OCI-LY3 (cell line): ENCODE measurements at regions not wholly inside any gene's neighbourhood (a gene's known extent, or its start where the extent isn't known, plus 50 kb on each side); places are given as distances from the start of the nearest gene placed in this dataset.

ENCODE experiments used
- H2AFZ ChIP-seq: fragments of 200-600, 300-600 bp; shearing (Covaris generic); 2 replicates; pipeline ENCODE4 v1.6.0; 2014; ENCODE audit warnings: antibody characterized with exemption, low read depth, low read length
- H3K27ac ChIP-seq: fragments of 200-600, 300-600 bp; sonication (generic); 2 replicates; pipeline ENCODE4 v1.5.1; 2014; ENCODE audit warnings: mild to moderate bottlenecking, low read length, moderate library complexity, mixed read lengths
- H3K27me3 ChIP-seq: fragments of 200-600, 300-600 bp; sonication (generic); 2 replicates; pipeline ENCODE4 v1.6.1; 2014; ENCODE audit warnings: low read depth, low read length, mixed read lengths
- H3K36me3 ChIP-seq: fragments of 200-600, 300-600 bp; sonication (generic); replicated peaks from 2 replicates; pipeline ENCODE3; 2014; ENCODE audit warnings: low read depth, low read length, mixed read lengths
- H3K4me1 ChIP-seq: fragments of 300-600, 200-600 bp; sonication (generic); 2 replicates; pipeline ENCODE4 v1.6.1; 2014; ENCODE audit warnings: low read length, mixed read lengths
- H3K4me2 ChIP-seq: fragments of 200-600, 300-600 bp; sonication (generic); 2 replicates; pipeline ENCODE4 v1.6.1; 2014; ENCODE audit warnings: low read length, mixed read lengths
- H3K4me3 ChIP-seq: fragments of 300-600, 200-600 bp; sonication (generic); 2 replicates; pipeline ENCODE4 v1.5.1; 2014; ENCODE audit warnings: antibody characterized with exemption, mild to moderate bottlenecking, low read length, moderate library complexity
- H3K79me2 ChIP-seq: fragments of 300-600, 200-600 bp; shearing (Covaris generic); 2 replicates; pipeline ENCODE4 v1.6.1; 2014; ENCODE audit warnings: mild to moderate bottlenecking, low read length, mixed read lengths
- H3K9ac ChIP-seq: fragments of 300-600, 200-600 bp; shearing (Covaris generic); 2 replicates; pipeline ENCODE4 v1.6.0; 2014; ENCODE audit warnings: mild to moderate bottlenecking, low read length, moderate library complexity
- H3K9me3 ChIP-seq: fragments of 200-600, 300-600 bp; shearing (Covaris generic); 2 replicates; pipeline ENCODE4 v1.6.1; 2014; ENCODE audit warnings: low read length, mixed read lengths; ENCODE audit not compliant: insufficient read depth
- H4K20me1 ChIP-seq: fragments of 200-600, 300-600 bp; sonication (generic); 2 replicates; pipeline ENCODE4 v1.6.1; 2016; ENCODE audit warnings: low read length, mixed read lengths; ENCODE audit not compliant: insufficient read depth
- CTCF ChIP-seq: fragments of 200-600, 300-600 bp; sonication (generic); IDR thresholded peaks from 2 replicates; pipeline ENCODE4 v1.5.1; 2014; ENCODE audit warnings: antibody characterized with exemption, low read length, low read depth
- EZH2phosphoT487 ChIP-seq: fragments of 200-600 bp; shearing (Covaris generic); IDR thresholded peaks from 2 replicates; pipeline ENCODE4 v1.6.1; 2018; ENCODE audit warnings: antibody characterized with exemption, mixed run types, low read depth

- H3K9ac ChIP-seq = no peak overlapping the region
- no peaks in the 10 kb centered on the region for H3K9me3 ChIP-seq
- no peaks in the 10 kb centered on the region for H4K20me1 ChIP-seq
- no peaks in the 10 kb centered on the region for H3K79me2 ChIP-seq
- H3K27me3 ChIP-seq = no peaks in the 10 kb centered on the region
- H3K4me1 ChIP-seq = no peaks in the 10 kb centered on the region
- no peak overlapping the region for H3K4me2 ChIP-seq
- H2AFZ ChIP-seq = no peak overlapping the region
- H3K27ac ChIP-seq = no peak overlapping the region
- no peak overlapping the region for H3K4me3 ChIP-seq
- H3K36me3 ChIP-seq = no peaks in the 10 kb centered on the region
- no peak for TF ChIP-seq EZH2phosphoT487
- no peak for TF ChIP-seq CTCF
Measured at GRCh38 chr2:236440110-236440881, 129.3 kb upstream of the ACKR3 start.

- Histone ChIP-seq H3K27ac (no peak overlapping the region), H4K20me1 (no peaks in the 10 kb centered on the region), H3K36me3 (no peaks in the 10 kb centered on the region), H3K79me2 (no peaks in the 10 kb centered on the region), H3K4me1 (no peaks in the 10 kb centered on the region), H3K4me2 (no peak overlapping the region), H2AFZ (no peak overlapping the region), H3K9me3 (no peaks in the 10 kb centered on the region), H3K9ac (no peak overlapping the region), H3K27me3 (no peaks in the 10 kb centered on the region), H3K4me3 (no peak overlapping the region)
- TF ChIP-seq CTCF (no peak), EZH2phosphoT487 (no peak)
Measured at GRCh38 chr2:236444187-236444586, 125.4 kb upstream of the ACKR3 start.

- Histone ChIP-seq H2AFZ (no peak overlapping the region), H3K4me3 (no peak overlapping the region), H3K9me3 (no peaks in the 10 kb centered on the region), H3K4me2 (no peak overlapping the region), H3K36me3 (no peaks in the 10 kb centered on the region), H3K27me3 (no peaks in the 10 kb centered on the region), H3K9ac (no peak overlapping the region), H4K20me1 (no peaks in the 10 kb centered on the region), H3K27ac (no peak overlapping the region), H3K79me2 (no peaks in the 10 kb centered on the region), H3K4me1 (no peaks in the 10 kb centered on the region)
- TF ChIP-seq EZH2phosphoT487 (no peak), CTCF (no peak)
Measured at GRCh38 chr2:236445678-236446077, 123.9 kb upstream of the ACKR3 start.

GRCh38 chr2:236446521-236446920, 123.1 kb upstream of the ACKR3 start:
- H3K27me3 ChIP-seq = no peaks in the 10 kb centered on the region
- H3K9me3 ChIP-seq = no peaks in the 10 kb centered on the region
- H3K4me1 ChIP-seq = no peaks in the 10 kb centered on the region
- H2AFZ ChIP-seq = no peak overlapping the region
- H3K27ac ChIP-seq = no peak overlapping the region
- TF ChIP-seq EZH2phosphoT487 (no peak), CTCF (no peak)
- no peaks in the 10 kb centered on the region for H3K36me3 ChIP-seq
- H3K4me3 ChIP-seq = no peak overlapping the region
- no peaks in the 10 kb centered on the region for H3K79me2 ChIP-seq
- H3K4me2 ChIP-seq = no peak overlapping the region
- H3K9ac ChIP-seq = no peak overlapping the region
- no peaks in the 10 kb centered on the region for H4K20me1 ChIP-seq
